Upper lobe of right lung (tissue), 1 donor: ENCODE measurements at regions not wholly inside any gene's neighbourhood (a gene's known extent, or its start where the extent isn't known, plus 50 kb on each side); places are given as distances from the start of the nearest gene placed in this dataset.
A peak's percentile ranks its signal among the peaks of the same experiment; 100 is the strongest.

ENCODE experiments used
- ATAC-seq: fragments of 200-7000 bp; cut with Tn5 transposase; one replicate; pipeline ENCODE4 v1.9.1; 2020; ENCODE audit warnings: mild to moderate bottlenecking, moderate library complexity
- DNase-seq: peaks from one replicate; pipeline ENCODE4 v3.0.0-alpha.2; 2020
- H3K27ac ChIP-seq: fragments of 200-600 bp; one replicate; pipeline ENCODE4 v1.8.0; 2022
- H3K27me3 ChIP-seq: fragments of 200-600 bp; one replicate; pipeline ENCODE4 v1.8.0; 2022; ENCODE audit warnings: mild to moderate bottlenecking
- H3K36me3 ChIP-seq: fragments of 200-600 bp; one replicate; pipeline ENCODE4 v1.8.0; 2022
- H3K4me1 ChIP-seq: fragments of 200-600 bp; one replicate; pipeline ENCODE4 v1.8.0; 2022
- H3K4me3 ChIP-seq: fragments of 200-600 bp; one replicate; pipeline ENCODE4 v1.8.0; 2022; ENCODE audit warnings: mild to moderate bottlenecking
- H3K9me3 ChIP-seq: fragments of 200-600 bp; one replicate; pipeline ENCODE4 v1.8.0; 2022
- CTCF ChIP-seq: fragments of 200-600 bp; IDR thresholded peaks from one replicate; pipeline ENCODE4 v1.8.0; 2022; ENCODE audit warnings: antibody characterized with exemption
- intact Hi-C: fragments of 100-400 bp; cut with DNase I; formaldehyde crosslinking; loops from one replicate; pipeline ENCODE4 v1.11.0; 2022
- donor health status: DM: no; HTN: yes; CAD: no; lungs with severe emphysema.

DNA sequence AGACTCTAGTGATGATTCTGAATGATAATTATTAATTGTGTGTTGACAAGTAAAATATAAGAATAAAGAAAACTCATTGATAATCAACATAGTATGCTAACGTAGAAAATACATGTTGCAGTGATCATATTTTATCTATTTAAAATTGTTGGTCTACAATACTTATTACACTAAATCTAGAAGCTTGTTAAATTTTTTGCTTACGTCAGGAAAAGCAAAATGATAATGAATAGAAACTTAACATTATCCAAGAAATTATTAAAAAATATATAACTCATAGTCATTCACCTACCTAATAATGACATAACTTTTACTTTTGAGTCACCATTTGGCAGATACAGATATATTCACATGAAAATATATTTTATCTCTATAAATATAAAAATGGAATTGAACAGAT lies 984.1 kb downstream of the PLOD2 start:
- Histone ChIP-seq H3K9me3 (no peaks in the 10 kb centered on the region), H3K27me3 (no peaks in the 10 kb centered on the region), H3K4me1 (no peaks in the 10 kb centered on the region), H3K27ac (no peak overlapping the region), H3K4me3 (no peak overlapping the region), H3K36me3 (no peaks in the 10 kb centered on the region)
- TF ChIP-seq CTCF = no peak
- DNase-seq = no peak
- ATAC-seq = no peak
- intact Hi-C loops = no loop called here

DNA sequence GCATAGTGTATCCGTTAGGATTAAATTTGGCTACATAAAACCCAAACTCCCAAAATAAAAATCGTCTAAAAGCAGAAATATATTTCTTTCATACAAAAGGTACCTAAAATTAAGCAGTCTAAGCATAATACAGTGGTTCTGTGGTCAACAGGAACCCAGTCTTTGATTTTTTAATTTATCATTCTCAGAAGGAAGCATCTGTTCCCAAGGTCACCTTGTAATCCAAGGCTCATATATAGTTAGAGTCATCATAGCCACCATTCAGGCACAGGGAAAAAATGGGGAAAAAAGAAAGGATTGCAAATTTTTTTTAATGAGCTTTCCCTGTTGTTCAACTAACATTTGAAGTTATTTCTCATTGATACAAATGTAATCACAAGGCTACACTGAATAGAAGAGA lies 983.2 kb downstream of the PLOD2 start:
- H3K9me3 ChIP-seq = no peaks in the 10 kb centered on the region
- no peaks in the 10 kb centered on the region for H3K4me1 ChIP-seq
- no peak for DNase-seq
- H3K27me3 ChIP-seq = no peaks in the 10 kb centered on the region
- intact Hi-C loops = no loop called here
- H3K36me3 ChIP-seq = no peaks in the 10 kb centered on the region
- ATAC-seq = no peak
- no peak overlapping the region for H3K4me3 ChIP-seq
- no peak overlapping the region for H3K27ac ChIP-seq
- TF ChIP-seq CTCF = no peak

DNA sequence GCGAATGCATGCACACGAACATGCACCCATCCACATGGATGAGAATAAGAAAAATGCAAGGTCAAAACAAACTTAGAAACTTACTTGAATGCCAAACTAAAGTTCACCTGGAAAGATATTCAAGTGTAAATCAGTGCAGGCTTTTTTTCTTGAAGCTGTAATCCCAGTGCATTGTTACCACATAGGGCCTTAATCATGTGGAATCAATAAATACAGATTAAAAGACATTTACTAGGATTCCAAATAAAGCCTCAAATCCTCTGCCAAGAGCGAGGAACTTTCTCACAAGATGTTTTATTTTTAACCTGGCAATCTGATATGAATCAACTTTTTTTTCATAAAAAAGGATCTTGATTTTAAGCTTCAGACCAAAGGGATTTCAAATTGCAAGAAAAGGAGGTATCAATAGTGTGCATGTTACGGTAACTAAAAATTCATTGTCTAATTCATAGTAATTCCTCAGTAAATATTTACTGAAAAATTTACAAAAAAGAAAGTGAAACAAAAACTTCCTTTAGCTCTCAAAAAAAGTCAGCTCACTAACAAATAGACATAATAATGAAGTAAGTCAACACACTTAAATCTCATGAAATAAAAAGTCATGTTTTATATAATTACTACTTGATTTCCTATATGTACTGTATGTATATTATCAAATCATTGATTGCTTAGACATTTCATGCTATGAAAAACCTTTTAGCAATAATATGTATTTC lies 978.6 kb downstream of the PLOD2 start:
- no peak overlapping the region for H3K27ac ChIP-seq

GRCh38 chr3:145183261-145183660 lies 977.7 kb downstream of the PLOD2 start:
- DNase-seq (no peak), ATAC-seq (no peak)
- Histone ChIP-seq H3K27me3 (no peaks in the 10 kb centered on the region), H3K4me1 (no peaks in the 10 kb centered on the region), H3K27ac (no peak overlapping the region), H3K4me3 (no peak overlapping the region), H3K9me3 (no peaks in the 10 kb centered on the region), H3K36me3 (no peaks in the 10 kb centered on the region)
- intact Hi-C loops = no loop called here
- TF ChIP-seq CTCF = no peak

More for the DNA sequence above, 978.6 kb downstream of the PLOD2 start:
- H3K4me3 ChIP-seq = peak overlapping the region; percentile 17
- TF ChIP-seq CTCF = no peak
- ATAC-seq (no peak), DNase-seq (no peak)
- H3K27me3 ChIP-seq = no peaks in the 10 kb centered on the region
- no peaks in the 10 kb centered on the region for H3K4me1 ChIP-seq
- intact Hi-C loops = no loop called here
- no peaks in the 10 kb centered on the region for H3K36me3 ChIP-seq
- H3K9me3 ChIP-seq = no peaks in the 10 kb centered on the region

DNA sequence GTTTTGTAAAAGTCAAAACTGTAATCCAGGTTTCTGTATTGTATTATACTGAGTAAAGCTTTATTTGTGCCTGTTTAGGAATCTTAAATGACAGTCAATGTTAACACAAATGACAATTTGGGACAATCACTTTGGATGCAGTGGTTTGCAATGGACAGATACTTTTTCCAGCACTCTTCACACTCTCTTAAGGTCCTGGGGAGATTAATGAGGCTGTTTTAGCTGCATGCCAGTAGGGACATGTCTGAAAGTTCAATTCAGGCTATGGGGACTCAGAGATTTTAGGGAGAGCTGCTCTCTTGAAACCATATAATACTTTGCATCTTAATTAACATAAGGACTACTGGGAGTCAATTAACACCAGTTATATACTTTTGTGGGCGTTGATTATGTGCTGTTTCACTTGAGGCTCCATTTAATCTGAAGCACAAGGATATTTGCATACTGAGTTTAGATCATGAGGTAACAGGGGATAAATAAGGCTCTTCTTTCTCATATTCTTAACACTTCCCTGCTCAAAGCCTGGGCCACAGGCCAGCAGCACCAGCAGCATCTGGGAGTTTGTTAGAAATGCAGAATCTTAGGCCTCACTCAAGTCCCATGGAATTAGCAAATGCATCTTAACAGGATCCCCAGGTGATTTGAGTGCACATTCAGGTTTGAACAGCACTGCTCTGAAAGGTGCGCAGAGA lies 972.8 kb downstream of the PLOD2 start:
- TF ChIP-seq CTCF = no peak
- Histone ChIP-seq H3K4me1 (no peaks in the 10 kb centered on the region), H3K4me3 (no peak overlapping the region), H3K27ac (no peak overlapping the region), H3K27me3 (no peaks in the 10 kb centered on the region), H3K36me3 (no peaks in the 10 kb centered on the region), H3K9me3 (no peaks in the 10 kb centered on the region)
- no peak for DNase-seq
- no peak for ATAC-seq
- intact Hi-C loops = no loop called here
